ENCODE measurements at regions not wholly inside any gene's neighbourhood (a gene's known extent, or its start where the extent isn't known, plus 50 kb on each side); places are given as distances from the start of the nearest gene placed in this dataset.
"Not testable (repeated sequence)": the region's sequence is repeated elsewhere in the genome, so short reads cannot be mapped to it uniquely, and the experiment has no call there.

DNA sequence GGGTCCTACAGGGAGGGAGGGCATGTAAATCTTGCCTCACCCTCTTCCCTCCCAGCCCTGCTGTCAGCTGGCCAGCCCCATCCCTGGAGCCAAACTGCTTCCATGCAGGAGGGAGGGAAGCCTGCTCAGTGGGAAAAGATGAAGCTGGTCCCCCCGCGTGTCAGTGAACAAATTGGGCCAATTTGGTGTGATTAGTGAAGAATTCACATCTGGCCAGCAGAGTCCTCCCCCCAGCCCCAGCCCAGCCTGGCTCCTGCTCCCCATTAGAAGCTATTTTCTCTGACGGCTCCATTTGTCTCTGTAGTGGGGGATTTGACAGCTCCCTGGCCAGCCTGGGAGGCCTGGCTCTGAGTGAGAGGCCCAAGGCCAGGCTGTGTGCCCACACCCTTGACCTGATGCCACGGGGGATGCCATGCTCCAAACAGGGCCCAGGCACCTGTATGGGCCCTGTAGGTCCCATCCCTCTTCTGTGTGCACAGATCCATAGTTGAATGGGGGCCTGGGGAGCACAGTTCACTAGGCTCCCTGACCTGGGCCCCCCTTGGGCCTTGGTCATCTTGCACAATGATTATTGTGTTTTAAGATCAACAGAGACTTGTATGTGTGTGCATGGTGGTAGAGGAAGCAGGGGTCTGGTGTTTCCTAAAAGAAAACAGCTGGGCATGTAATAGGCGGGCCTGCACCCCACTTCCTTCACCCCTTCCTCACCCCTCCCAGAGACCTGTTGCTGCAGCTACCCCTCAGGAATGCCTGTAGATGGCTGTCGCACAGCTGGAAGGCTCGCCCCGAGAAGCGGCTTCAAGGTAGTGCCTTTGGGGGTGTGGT, 50.7 kb upstream of the TAC4 start:
- TF ChIP-seq, protein P1, sequence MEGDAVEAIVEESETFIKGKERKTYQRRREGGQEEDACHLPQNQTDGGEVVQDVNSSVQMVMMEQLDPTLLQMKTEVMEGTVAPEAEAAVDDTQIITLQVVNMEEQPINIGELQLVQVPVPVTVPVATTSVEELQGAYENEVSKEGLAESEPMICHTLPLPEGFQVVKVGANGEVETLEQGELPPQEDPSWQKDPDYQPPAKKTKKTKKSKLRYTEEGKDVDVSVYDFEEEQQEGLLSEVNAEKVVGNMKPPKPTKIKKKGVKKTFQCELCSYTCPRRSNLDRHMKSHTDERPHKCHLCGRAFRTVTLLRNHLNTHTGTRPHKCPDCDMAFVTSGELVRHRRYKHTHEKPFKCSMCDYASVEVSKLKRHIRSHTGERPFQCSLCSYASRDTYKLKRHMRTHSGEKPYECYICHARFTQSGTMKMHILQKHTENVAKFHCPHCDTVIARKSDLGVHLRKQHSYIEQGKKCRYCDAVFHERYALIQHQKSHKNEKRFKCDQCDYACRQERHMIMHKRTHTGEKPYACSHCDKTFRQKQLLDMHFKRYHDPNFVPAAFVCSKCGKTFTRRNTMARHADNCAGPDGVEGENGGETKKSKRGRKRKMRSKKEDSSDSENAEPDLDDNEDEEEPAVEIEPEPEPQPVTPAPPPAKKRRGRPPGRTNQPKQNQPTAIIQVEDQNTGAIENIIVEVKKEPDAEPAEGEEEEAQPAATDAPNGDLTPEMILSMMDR (conservative IDR thresholded peaks at IDR 0.05; ENCODE audit: control insufficient read depth, insufficient read depth, low read depth, low read length) = no peak

DNA sequence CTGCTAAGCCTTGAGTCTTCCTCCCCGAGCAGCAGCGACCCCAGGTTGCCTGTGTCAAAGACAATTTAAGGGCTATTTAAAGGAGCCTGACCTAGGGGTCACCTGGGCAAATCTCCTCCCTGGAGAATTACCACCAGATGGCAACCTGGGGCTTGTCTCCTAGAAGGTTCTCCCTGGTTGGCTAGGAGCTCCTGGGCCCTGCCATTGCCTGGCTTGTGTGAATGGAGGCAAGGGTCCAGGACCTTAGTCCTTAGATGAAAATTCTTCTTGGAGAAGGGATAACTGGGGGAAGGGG, 51.3 kb upstream of the TAC4 start:
- TF ChIP-seq, protein P1 (conservative IDR thresholded peaks at IDR 0.05; ENCODE audit: control insufficient read depth, insufficient read depth, low read depth, low read length) = peak; percentile 14
- no peak overlapping the region for H3K4me3 ChIP-seq (ENCODE audit: control insufficient read depth, low read depth, low read length)
- peak; percentile 13 for DNase-seq (ENCODE audit: low read depth)

More for the DNA sequence above, 50.7 kb upstream of the TAC4 start:
- no peak overlapping the region for H3K4me3 ChIP-seq (ENCODE audit: control insufficient read depth, low read depth, low read length)
- no peak for DNase-seq (ENCODE audit: low read depth)

DNA sequence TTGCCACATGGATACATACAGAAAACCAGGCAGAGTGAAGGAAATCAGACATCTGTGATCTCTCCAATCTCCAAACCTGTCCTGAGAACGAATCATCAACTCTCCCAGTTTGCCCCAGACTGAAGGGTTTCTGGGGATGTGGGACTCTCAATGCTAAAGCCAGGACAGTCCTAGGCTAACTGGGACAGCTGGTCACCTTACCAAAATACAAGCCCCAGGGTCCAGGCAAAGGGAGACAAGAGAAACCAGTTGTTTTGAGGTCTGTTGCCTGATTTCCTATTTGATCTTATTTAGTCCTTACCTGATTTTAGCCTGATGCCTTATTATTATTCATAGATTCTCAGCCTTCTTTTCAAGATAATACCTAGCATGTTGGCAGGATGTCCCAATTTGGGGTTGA, 51.7 kb upstream of the TAC4 start:
- no peak overlapping the region for H3K4me3 ChIP-seq (ENCODE audit: control insufficient read depth, low read depth, low read length)
- DNase-seq (ENCODE audit: low read depth) = no peak
- TF ChIP-seq, protein P1 (conservative IDR thresholded peaks at IDR 0.05; ENCODE audit: control insufficient read depth, insufficient read depth, low read depth, low read length) = no peak

DNA sequence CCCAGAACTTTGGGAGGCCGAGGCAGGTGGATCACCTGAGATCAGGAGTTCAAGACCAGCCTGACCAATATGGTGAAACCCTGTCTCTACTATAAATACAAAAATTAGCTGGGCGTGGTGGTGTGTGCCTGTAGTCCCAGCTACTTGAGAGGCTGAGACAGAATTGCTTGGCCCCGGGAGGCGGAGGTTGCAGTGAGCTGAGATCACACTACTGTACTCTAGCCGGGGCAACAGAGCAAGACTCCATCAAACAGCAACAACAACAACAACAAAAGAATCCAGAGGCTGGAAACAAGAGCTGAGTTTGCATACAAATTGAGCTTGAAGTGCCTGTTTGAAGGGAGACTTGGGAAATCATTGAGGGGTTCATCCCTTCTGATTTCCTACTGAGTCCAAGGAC, 52.9 kb upstream of the TAC4 start:
- H3K4me3 ChIP-seq (ENCODE audit: control insufficient read depth, low read depth, low read length); DNase-seq (ENCODE audit: low read depth): not testable (repeated sequence)

DNA sequence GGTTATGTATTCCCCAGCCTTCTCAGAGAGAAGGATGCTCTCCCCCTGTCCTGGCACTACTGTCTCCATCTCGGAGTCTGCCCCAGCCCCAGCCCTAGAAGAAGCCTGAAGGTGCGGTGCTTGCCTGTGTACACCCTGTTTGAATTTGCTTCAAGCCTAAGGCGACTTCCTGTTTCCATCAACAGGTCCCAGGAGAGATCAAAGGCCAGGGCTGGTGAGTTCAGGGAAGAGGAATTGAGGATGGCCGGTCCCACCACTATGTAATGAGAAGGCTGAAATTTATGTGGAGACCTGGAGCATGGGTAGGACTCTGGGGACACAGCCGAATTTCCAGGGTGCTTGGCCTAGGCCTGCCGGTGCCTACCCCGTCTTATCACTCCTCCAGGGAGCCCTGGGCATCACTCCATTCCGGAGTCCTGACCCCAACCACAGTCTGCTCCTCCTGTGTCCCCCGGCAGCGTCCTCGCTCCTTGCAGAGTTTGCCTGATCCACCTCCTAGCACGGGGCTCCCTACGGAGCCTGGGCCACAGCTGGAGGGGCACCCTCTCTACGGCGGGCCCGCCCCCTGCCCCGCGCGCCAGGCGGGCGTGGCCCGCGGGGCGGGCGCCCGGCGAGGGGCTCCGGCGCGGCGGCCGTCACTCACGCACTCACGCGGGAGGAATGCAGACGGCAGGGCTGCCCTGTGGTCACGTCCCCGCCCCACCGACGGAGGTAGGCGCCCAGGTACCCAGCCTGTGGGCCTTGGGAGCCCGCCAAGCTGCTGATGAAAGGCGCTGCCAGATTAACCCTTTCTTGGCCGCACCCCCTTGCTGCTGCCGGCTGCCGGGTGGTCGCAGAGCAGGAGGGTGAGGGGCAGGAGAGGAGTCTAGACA, 53.8 kb upstream of the TAC4 start:
- TF ChIP-seq, protein P1 (conservative IDR thresholded peaks at IDR 0.05; ENCODE audit: control insufficient read depth, insufficient read depth, low read depth, low read length) = no peak
- no peak for DNase-seq (ENCODE audit: low read depth)

DNA sequence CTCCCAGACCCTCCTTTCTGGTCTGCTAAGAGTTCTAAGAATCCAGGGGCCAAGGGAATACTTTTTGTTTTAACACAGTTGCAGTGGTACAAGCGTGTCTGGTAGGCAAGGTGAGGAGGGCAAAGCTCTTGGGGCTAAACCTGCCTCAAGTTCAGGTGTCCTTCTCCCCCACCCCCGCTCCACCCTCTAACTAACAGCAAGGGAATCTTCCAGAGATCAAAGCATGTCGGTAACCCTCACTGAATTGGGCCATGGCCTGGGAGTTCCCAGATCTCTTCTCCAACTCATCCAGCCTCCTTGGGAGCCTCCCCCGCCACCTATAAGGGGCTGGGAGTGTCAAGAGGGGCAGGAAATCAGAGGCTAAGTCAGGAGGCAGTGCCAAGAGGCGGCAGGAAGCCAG, 55.7 kb upstream of the TAC4 start:
- no peak for DNase-seq (ENCODE audit: low read depth)
- TF ChIP-seq, protein P1 (conservative IDR thresholded peaks at IDR 0.05; ENCODE audit: control insufficient read depth, insufficient read depth, low read depth, low read length) = no peak
- H3K4me3 ChIP-seq (ENCODE audit: control insufficient read depth, low read depth, low read length) = no peak overlapping the region

More for the DNA sequence above, 53.8 kb upstream of the TAC4 start:
- H3K4me3 ChIP-seq (ENCODE audit: control insufficient read depth, low read depth, low read length) = no peak overlapping the region

DNA sequence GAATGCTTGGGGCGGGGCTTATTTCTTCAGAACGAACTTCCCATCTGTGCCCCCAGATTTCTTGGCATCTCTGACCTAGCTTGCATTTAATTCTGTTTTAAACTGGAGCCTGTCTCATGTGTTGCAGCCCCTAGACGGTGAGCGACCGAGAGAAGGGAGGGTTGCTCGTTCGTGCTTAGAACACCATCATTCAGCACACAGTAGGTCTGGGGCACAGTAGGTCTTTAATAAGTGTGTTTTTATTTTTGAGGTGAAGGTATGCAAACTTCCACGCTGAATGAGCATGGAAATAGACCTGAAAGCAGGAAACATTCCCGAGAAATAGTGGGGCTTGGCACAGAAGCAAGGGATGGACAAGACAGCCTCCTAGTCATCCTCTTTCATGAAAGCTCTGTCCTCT, 57.0 kb upstream of the TAC4 start:
- no peak overlapping the region for H3K4me3 ChIP-seq (ENCODE audit: control insufficient read depth, low read depth, low read length)
- TF ChIP-seq, protein P1 (conservative IDR thresholded peaks at IDR 0.05; ENCODE audit: control insufficient read depth, insufficient read depth, low read depth, low read length) = no peak
- DNase-seq (ENCODE audit: low read depth) = no peak
